GM10248 (cell line): ENCODE measurements at regions not wholly inside any gene's neighbourhood (a gene's known extent, or its start where the extent isn't known, plus 50 kb on each side); places are given as distances from the start of the nearest gene placed in this dataset.

Experiments
- CTCF ChIA-PET: fragments of 300-600 bp; sonication (Branson Sonifier 250); formaldehyde crosslinking; extraction: SDS; loops from one replicate; lab custom pipeline; 2021; ENCODE audit warnings: antibody characterized with exemption; lab: Yijun Ruan, JAX
- POLR2A ChIA-PET: fragments of 350-650 bp; sonication (Branson Sonifier 250); formaldehyde crosslinking; extraction: SDS; loops from one replicate; lab custom pipeline; 2020; ENCODE audit warnings: antibody characterized with exemption; lab: Yijun Ruan, JAX
- DNase-seq: peaks from one replicate; pipeline ENCODE4 v3.0.0; 2012; ENCODE audit errors: extremely low spot score
- CTCF ChIP-seq: IDR thresholded peaks from 2 replicates; pipeline ENCODE4 v1.5.1; 2012; ENCODE audit warnings: mild to moderate bottlenecking, low read depth; ENCODE audit errors: extremely low read depth, missing control alignments, control extremely low read depth

- TF ChIP-seq CTCF: no peak
- CTCF ChIA-PET: interaction anchor here (0.6 to 1.0 kb wide), 2 partner anchors 17 to 26 kb away, joined by 3 read pairs; no protein-coding TSS in a partner anchor
- no peak for DNase-seq
- POLR2A ChIA-PET: no interaction called here
These were observed 306.5 kb downstream of the IL20RB start for GRCh38 chr3:137264071-137264820.

GRCh38 chr3:137264843-137265330 lies 307.1 kb downstream of the IL20RB start:
- ChIA-PET POLR2A (no interaction called here), CTCF (no interaction called here)
- no peak for TF ChIP-seq CTCF
- DNase-seq: no peak

GRCh38 chr3:137282871-137283270 lies 325.1 kb downstream of the IL20RB start:
- no peak for TF ChIP-seq CTCF
- POLR2A ChIA-PET: no interaction called here
- DNase-seq: no peak
- CTCF ChIA-PET: interaction anchor here (1.6 kb wide), 1 partner anchor 20 kb away, joined by 4 read pairs; no protein-coding TSS in a partner anchor

GRCh38 chr3:137285924-137286323 lies 328.1 kb downstream of the IL20RB start:
- ChIA-PET POLR2A (no interaction called here), CTCF (interaction anchor here (1.4 to 3.4 kb wide), 3 partner anchors 9 to 14 kb away, joined by 3 to 13 read pairs (median 11); no protein-coding TSS in a partner anchor)
- DNase-seq: no peak
- no peak for TF ChIP-seq CTCF

GRCh38 chr3:137293086-137293485 lies 335.3 kb downstream of the IL20RB start:
- CTCF ChIA-PET: no interaction called here
- POLR2A ChIA-PET: no interaction called here
- DNase-seq: no peak
- no peak for TF ChIP-seq CTCF

- ChIA-PET POLR2A (no interaction called here), CTCF (interaction anchor here (0.8 to 1.8 kb wide), 5 partner anchors 9 to 28 kb away, joined by 3 to 13 read pairs (median 4); no protein-coding TSS in a partner anchor)
- no peak for DNase-seq
- no peak for TF ChIP-seq CTCF
These were observed 336.4 kb downstream of the IL20RB start for GRCh38 chr3:137294139-137294538.
